Sigmoid colon (tissue), 4 donors: ENCODE measurements at regions not wholly inside any gene's neighbourhood (a gene's known extent, or its start where the extent isn't known, plus 50 kb on each side); places are given as distances from the start of the nearest gene placed in this dataset.

Experiments used
- EP300 ChIP-seq, 4 donors: sonication (generic); formaldehyde crosslinking; IDR thresholded peaks; one replicate each; pipeline ENCODE4 v1.6.1; 2017; ENCODE audit warnings: antibody characterized with exemption in 4 of 4
- POLR2A ChIP-seq, 2 donors: fragments of 450-650 bp; IDR thresholded peaks; one replicate each; pipeline ENCODE4 v1.6.1; 2016; ENCODE audit warnings: antibody characterized with exemption in 2 of 2, mild to moderate bottlenecking in 2 of 2, moderate library complexity in 2 of 2
- POLR2AphosphoS5 ChIP-seq, 4 donors: sonication (generic); formaldehyde crosslinking; IDR thresholded peaks; one replicate each; pipeline ENCODE4 v1.6.1; 2017; ENCODE audit warnings: antibody characterized with exemption in 4 of 4
- TF ChIP-seq, protein P1 (sequence below), 4 experiments: fragments of 450-650 bp in 3 of 4; fragments of 200-600 bp in 1 of 4; IDR thresholded peaks; one replicate each; pipeline ENCODE4 v1.5.1; 2016 to 2019; ENCODE audit warnings: antibody characterized with exemption in 4 of 4, mild to moderate bottlenecking in 3 of 4, moderate library complexity in 2 of 4

DNA sequence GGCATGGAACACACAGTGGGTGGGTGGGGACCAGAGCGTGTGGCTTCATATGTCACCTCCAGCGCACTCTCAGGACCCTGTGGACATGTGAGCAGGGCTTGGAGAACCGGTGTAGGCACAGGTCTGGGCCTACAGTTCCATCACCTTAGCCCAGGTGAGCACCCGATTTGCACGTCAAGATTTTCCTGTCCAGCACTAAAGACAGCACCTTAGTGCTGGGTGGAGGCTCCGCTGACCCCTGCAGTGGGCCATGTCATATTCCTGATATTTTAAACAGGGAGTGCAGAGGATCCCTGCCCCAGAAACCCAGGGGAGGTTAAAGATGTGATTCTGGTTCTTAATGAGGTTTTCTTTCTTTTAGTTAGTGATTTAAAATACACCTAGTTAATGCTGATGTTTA, 356.0 kb upstream of the IRX4 start:
- TF ChIP-seq, protein P1, sequence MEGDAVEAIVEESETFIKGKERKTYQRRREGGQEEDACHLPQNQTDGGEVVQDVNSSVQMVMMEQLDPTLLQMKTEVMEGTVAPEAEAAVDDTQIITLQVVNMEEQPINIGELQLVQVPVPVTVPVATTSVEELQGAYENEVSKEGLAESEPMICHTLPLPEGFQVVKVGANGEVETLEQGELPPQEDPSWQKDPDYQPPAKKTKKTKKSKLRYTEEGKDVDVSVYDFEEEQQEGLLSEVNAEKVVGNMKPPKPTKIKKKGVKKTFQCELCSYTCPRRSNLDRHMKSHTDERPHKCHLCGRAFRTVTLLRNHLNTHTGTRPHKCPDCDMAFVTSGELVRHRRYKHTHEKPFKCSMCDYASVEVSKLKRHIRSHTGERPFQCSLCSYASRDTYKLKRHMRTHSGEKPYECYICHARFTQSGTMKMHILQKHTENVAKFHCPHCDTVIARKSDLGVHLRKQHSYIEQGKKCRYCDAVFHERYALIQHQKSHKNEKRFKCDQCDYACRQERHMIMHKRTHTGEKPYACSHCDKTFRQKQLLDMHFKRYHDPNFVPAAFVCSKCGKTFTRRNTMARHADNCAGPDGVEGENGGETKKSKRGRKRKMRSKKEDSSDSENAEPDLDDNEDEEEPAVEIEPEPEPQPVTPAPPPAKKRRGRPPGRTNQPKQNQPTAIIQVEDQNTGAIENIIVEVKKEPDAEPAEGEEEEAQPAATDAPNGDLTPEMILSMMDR (IDR thresholded peaks at IDR 0.05), result no peak
- TF ChIP-seq POLR2AphosphoS5 (IDR thresholded peaks at IDR 0.05) (no peak), POLR2A (IDR thresholded peaks at IDR 0.05) (no peak), EP300 (IDR thresholded peaks at IDR 0.05) (no peak)
